ENCODE measurements at regions not wholly inside any gene's neighbourhood (a gene's known extent, or its start where the extent isn't known, plus 50 kb on each side); places are given as distances from the start of the nearest gene placed in this dataset.
"Not testable (repeated sequence)": the region's sequence is repeated elsewhere in the genome, so short reads cannot be mapped to it uniquely, and the experiment has no call there.

DNA sequence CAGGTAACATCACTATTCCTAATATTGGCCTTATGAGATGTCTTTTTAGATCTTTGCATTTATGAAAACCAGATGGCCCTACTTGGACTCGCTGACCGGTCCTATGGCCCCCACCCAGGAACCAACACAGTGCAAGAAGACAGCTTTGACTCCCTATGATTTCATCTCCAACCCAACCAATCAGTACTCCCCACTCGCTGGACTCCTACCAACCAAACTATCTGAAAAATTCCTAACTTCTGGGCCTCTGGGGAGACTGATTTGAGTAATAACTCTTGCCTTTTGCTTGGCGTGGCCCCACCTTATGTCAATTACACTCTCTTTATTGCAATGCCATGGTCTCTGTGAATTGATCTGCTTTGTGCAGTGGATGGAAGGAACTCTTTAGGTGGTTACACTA, 828.9 kb downstream of the CDH11 start:
- H3K4me3 Mint-ChIP-seq = no peak overlapping the region

DNA sequence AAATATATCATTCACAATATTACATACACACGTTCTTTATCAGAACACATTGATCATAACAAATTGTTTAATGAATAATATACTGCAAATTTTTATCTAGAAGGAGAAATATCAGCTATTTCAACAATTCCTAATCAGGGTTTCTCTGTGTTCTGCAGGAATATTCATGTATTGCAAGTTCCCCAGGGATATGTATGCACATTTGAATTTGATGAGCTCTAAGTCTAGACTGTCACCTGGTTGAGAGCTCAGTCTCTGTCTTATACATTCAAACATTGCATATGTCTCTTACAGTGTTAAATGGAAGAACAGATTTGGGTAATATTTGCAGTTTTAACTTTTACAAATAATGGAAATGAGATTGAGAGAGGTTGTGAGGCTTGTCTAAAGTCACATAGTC, 829.7 kb downstream of the CDH11 start:
- Mint-ChIP-seq H3K36me3 (no peaks in the 10 kb centered on the region), H3K4me3 (no peak overlapping the region), H3K9me3 (peaks cover 2 to 17% (median 2%) of the 10 kb centered on the region in 3 donors), H3K4me1 (no peaks in the 10 kb centered on the region), H3K27me3 (no peaks in the 10 kb centered on the region), H3K27ac (no peak overlapping the region)

More for the DNA sequence above, 828.9 kb downstream of the CDH11 start:
- H3K27ac Mint-ChIP-seq = no peak overlapping the region
- H3K36me3 Mint-ChIP-seq = no peaks in the 10 kb centered on the region
- no peaks in the 10 kb centered on the region for H3K4me1 Mint-ChIP-seq
- peaks cover 3 to 17% (median 4%) of the 10 kb centered on the region in 3 donors for H3K9me3 Mint-ChIP-seq
- no peaks in the 10 kb centered on the region for H3K27me3 Mint-ChIP-seq

DNA sequence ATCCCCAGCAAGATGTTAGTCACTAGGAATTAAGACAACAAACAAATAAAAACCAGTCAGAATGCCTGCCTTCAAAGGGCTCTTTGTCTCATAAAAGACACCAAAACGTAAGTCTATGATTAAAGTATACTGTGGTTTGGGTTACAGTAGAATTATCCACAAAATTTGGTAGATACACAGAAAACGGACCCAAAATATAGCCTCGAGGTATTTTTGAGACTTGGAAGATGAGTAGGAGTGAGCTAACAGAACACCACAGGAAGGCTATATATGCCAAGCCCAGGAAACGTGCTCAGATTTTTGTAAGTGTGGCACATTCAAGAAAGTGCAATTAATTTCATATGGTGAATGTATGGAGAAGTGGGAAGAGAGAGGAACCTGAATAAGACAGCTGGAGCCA, 831.4 kb downstream of the CDH11 start:
- no peaks in the 10 kb centered on the region for H3K36me3 Mint-ChIP-seq
- H3K27me3 Mint-ChIP-seq = no peaks in the 10 kb centered on the region
- peaks cover 0 to 13% (median 2%) of the 10 kb centered on the region in 3 donors for H3K9me3 Mint-ChIP-seq
- H3K4me3 Mint-ChIP-seq = no peak overlapping the region
- no peaks in the 10 kb centered on the region for H3K4me1 Mint-ChIP-seq
- H3K27ac Mint-ChIP-seq = no peak overlapping the region

DNA sequence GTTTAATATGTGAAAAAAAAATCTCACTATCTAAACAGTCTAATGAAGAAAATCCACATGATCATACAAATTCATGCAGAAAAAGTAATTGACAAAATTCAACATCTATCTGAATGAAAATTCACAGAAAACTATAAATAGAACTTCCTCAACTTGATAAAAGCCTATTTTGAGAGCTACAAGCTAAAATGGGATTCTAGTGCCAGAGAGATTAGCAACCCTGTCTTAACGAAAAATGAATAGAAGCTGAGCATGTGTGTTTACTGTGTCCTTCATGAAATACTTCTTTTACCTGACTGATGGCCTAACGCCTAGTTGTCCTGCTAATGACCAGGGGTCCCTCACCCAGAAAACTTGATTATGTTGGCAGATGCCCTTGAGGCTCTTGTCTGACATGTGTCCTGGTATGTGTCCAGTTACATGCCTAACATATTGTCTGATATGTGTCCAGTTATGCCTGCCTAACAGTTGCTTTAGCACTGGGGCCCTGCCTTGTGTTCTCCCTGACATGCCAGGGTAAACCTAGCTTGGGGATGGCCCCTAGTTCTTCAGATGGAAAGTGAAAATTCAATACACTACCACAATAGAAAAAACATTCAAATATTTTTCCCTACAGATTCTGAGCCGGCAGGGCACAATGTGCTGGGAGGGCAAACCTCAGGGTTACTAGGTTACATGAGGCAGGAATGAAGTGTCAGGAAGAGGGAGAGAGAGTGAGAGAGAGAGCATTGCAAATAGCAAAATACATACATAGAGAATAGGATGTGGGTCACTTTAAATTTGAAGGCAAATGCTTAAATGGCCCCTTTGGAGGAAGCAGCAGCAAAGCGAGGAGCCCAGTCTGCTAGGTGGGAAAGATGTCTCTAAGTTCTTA, 834.0 kb downstream of the CDH11 start:
- no peaks in the 10 kb centered on the region for H3K27me3 Mint-ChIP-seq
- no peaks in the 10 kb centered on the region for H3K36me3 Mint-ChIP-seq
- peaks cover 0 to 9% (median 4%) of the 10 kb centered on the region in 3 donors for H3K9me3 Mint-ChIP-seq
- no peaks in the 10 kb centered on the region for H3K4me1 Mint-ChIP-seq
- no peak overlapping the region for H3K4me3 Mint-ChIP-seq
- H3K27ac Mint-ChIP-seq = peak overlapping the region in 1 of 3 donors; percentile 76

DNA sequence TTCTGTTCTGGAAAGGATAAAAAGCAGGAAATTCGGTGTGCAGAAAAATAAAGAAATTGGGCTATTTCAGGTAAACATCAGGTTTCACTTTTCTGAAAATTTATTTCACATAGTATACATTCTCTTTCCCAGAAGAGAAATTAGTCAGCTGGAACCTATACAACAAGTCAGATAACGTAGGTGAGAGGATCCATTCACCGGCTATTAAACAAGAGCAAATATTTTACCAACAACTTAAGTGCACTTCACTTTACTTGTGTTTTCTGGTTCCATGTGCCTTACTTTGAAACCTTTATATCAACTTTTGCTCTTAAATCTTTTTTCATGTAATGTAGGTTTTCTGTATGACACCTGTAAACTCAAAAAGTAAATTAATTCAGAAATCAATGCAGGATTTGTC, 839.7 kb downstream of the CDH11 start:
- peaks cover 0 to 5% (median 4%) of the 10 kb centered on the region in 3 donors for H3K9me3 Mint-ChIP-seq
- H3K36me3 Mint-ChIP-seq = no peaks in the 10 kb centered on the region
- H3K4me1 Mint-ChIP-seq = no peaks in the 10 kb centered on the region
- no peak overlapping the region for H3K4me3 Mint-ChIP-seq
- no peaks in the 10 kb centered on the region for H3K27me3 Mint-ChIP-seq
- H3K27ac Mint-ChIP-seq = no peak overlapping the region

DNA sequence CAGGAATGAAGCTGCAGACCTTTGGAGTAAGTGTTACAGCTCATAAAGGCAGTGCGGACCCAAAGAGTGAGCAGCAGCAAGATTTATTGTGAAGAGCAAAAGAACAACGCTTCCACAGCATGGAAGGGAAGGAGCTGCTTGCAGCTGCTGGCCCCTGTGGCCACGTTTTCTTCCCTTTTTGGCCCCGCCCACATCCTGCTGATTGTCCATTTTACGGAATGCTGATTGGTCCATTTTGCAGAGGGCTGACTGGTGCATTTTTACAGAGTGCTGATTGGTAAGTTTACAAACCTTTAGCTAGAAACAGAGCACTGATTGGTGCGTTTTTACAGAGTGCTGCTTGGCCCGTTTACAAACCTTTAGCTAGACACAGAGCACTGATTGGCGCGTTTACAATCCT, 841.5 kb downstream of the CDH11 start:
- Mint-ChIP-seq H3K27me3 (no peaks in the 10 kb centered on the region), H3K4me3 (no peak overlapping the region), H3K36me3 (no peaks in the 10 kb centered on the region), H3K27ac (no peak overlapping the region), H3K4me1 (no peaks in the 10 kb centered on the region), H3K9me3 (peaks cover 0 to 9% (median 7%) of the 10 kb centered on the region in 3 donors)

DNA sequence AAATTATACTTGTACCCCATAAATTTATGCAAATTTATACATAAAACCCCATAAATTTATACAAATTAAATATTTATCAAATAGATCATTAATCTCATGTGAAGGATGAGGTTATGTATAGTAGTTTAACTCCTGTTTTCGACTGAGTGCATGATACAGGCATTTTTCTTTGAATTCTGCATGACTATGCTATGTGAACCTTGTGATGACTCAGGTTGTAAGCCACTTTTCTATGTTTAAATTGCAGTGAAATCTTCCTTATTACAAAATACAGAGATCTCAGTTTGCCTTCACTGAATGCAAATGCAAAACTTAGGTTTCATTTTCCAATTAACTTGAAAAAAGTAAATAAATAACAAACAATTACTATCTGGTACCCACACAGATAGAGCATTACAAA, 843.7 kb downstream of the CDH11 start:
- Mint-ChIP-seq H3K36me3 (no peaks in the 10 kb centered on the region), H3K4me3 (no peak overlapping the region), H3K4me1 (no peaks in the 10 kb centered on the region), H3K27me3 (no peaks in the 10 kb centered on the region), H3K9me3 (peaks cover 0 to 7% (median 7%) of the 10 kb centered on the region in 3 donors), H3K27ac (no peak overlapping the region)

DNA sequence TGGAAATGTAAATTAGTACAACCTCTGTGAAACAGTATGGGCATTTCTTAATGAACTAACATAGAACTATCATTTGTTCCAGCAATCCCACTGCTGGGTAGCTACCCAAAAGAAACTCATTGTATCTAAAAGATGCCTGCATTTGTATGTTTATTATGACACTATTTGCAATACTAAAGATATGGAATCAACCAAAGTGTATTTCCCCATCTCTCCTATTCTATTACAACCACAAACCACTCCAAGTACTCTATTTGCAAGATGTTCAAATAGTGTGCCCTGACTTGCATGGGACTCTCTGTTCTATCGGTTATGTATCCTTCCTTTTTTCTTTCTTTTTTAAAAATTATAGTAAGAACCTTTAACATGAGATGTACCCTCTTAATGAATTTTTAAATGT, 845.2 kb downstream of the CDH11 start:
- Mint-ChIP-seq H3K36me3 (no peaks in the 10 kb centered on the region), H3K27me3 (no peaks in the 10 kb centered on the region), H3K4me1 (no peaks in the 10 kb centered on the region), H3K4me3 (no peak overlapping the region), H3K27ac (no peak overlapping the region), H3K9me3 (peaks cover 0 to 14% (median 8%) of the 10 kb centered on the region in 3 donors)

DNA sequence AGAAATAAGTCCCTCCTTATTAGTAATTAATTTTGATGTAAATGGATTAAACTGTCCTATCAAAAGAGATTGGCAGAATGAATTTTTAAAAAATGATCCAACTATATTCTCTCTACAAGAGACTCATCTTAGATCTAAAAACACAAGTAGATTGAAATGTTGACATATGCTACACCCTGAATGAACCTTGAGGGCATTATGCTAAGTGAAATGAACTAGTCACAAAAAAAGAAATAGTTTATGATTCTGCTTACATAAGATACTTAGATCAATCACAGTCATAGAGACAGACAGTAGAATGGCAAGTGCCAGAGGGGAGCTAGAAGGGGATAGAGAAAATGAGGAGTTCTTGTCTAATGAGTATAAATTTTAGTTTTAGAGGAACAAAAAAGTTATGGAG, 849.8 kb downstream of the CDH11 start:
- H3K9me3 Mint-ChIP-seq = peaks cover 0 to 25% (median 12%) of the 10 kb centered on the region in 3 donors
- H3K27me3 Mint-ChIP-seq = no peaks in the 10 kb centered on the region
- no peaks in the 10 kb centered on the region for H3K4me1 Mint-ChIP-seq
- no peak overlapping the region for H3K4me3 Mint-ChIP-seq
- no peak overlapping the region for H3K27ac Mint-ChIP-seq
- no peaks in the 10 kb centered on the region for H3K36me3 Mint-ChIP-seq

DNA sequence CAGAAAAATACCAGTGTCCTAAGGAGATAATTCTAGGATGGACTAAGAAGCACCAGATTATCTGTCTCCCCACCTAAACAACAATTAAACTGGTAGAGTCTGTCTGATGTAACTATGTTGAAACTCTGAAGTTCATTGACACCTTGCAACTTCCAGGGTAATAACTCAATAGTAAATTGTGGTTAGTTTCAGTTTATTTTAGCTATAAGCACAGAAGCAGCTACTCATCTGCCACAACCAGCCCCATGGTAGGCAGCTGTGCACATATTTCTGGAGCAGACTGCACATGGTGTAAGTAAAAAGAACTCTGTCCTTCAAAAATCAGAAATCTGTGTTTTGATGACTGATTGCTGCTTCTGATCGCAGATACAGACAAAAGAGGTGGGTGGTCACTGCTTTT, 852.1 kb downstream of the CDH11 start:
- H3K4me3 Mint-ChIP-seq = no peak overlapping the region
- no peaks in the 10 kb centered on the region for H3K4me1 Mint-ChIP-seq
- no peaks in the 10 kb centered on the region for H3K36me3 Mint-ChIP-seq
- no peak overlapping the region for H3K27ac Mint-ChIP-seq
- H3K9me3 Mint-ChIP-seq = peaks cover 0 to 30% (median 9%) of the 10 kb centered on the region in 3 donors
- H3K27me3 Mint-ChIP-seq = no peaks in the 10 kb centered on the region

DNA sequence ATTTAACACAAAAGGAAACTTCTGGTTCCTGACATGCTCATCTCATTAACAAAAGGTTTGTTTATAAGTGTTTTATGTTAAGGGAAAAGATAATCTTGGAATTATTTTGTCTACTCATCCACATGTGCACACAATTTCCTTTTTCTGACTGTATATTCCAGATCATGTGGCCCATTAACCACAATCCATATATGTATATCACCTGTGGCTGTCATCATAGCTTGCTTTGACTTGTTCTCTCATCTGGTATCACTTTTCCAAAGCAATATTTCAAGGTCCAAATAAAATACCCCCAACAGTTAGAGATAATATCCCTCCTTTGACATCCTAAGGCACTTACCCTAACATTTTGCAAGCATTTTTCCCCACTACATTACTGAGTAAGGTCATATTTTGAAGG, 856.1 kb downstream of the CDH11 start:
- no peaks in the 10 kb centered on the region for H3K27me3 Mint-ChIP-seq
- no peak overlapping the region for H3K4me3 Mint-ChIP-seq
- peaks cover 2 to 29% (median 14%) of the 10 kb centered on the region in 3 donors for H3K9me3 Mint-ChIP-seq
- no peaks in the 10 kb centered on the region for H3K36me3 Mint-ChIP-seq
- H3K27ac Mint-ChIP-seq = no peak overlapping the region
- H3K4me1 Mint-ChIP-seq = no peaks in the 10 kb centered on the region

DNA sequence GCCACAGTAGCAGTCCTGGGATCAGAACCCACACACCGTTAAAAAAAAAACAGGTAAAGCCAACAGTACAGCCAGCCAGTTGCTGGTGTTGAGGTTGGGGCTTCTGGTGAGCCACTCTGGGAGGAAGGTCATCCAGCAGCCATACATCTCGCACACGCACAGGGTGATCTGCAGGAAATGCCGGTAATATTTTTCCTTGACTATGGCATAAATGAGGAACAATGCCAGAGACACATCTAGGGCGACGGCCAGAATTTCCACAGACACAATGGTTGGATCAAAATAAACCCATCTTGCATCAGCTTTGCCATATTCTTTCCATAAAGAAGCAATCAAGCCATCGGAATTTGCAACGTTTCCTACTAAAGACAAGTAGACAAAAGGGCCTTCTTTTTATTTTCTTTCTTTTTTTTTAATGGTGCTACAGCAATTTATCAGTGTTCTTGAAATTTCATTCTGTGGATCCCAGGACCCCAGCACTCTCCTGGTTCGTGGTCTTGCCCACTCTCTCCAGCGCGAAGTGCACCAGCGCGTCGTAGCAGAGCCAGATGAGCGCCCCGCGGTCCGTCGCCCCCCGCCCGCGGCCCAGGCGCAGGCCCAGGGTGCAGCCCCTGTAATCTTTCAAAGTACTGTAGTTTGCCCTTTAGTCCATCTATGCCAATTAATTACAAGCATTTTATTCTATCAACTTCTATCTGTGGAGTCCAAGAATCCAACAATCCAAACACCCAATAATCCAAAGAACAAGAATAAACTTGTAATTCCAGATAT, 861.0 kb downstream of the CDH11 start:
- H3K9me3 Mint-ChIP-seq = peaks cover 2 to 27% (median 8%) of the 10 kb centered on the region in 3 donors
- H3K27me3 Mint-ChIP-seq, H3K4me3 Mint-ChIP-seq, H3K4me1 Mint-ChIP-seq, H3K36me3 Mint-ChIP-seq, H3K27ac Mint-ChIP-seq: not testable (repeated sequence)

DNA sequence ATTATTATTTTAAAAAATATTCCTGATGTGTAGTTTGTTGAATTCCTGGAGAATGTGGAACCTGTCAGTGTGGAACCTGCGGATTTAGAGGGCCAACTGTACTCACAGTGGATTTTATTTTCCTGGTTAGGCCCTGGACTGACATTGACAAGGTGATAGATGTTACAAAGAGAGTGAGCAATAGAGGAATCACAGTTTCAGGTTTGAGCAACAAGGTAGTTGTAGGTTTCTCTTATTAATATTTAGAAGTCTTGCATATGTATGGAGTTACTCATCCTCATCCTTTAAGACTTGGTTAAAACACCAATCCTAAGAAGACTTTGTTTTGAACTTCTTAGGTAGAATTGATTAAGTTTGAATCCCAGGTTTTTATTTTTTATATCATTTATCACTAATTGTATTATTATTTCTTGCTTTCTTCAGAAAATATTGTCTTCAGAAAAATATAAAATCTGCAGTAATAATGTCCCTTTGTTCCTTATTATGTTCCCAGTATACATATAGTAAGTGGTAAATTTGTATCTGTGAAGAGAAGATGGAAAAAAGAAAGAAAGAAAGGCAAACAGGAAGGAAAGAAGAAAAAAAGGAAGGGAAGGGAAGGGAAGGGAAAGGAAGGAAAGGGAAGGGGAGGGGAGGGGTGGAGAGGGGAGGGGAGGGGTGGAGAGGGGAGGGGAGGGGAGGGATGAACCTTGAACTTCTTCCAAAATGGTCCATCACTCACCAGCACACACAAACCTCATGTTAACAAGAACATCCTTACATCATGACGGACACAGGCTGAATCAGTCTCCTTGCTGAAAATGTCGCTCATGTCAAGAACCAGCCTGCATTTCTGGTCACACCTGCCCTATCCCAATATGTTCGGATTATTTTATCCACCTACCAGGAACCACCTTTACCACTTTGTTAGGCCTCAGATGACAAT, 867.2 kb downstream of the CDH11 start:
- H3K27me3 Mint-ChIP-seq = no peaks in the 10 kb centered on the region
- H3K4me1 Mint-ChIP-seq = no peaks in the 10 kb centered on the region
- H3K9me3 Mint-ChIP-seq = peaks cover 0 to 22% (median 7%) of the 10 kb centered on the region in 3 donors
- H3K4me3 Mint-ChIP-seq = no peak overlapping the region
- no peaks in the 10 kb centered on the region for H3K36me3 Mint-ChIP-seq
- H3K27ac Mint-ChIP-seq = no peak overlapping the region

DNA sequence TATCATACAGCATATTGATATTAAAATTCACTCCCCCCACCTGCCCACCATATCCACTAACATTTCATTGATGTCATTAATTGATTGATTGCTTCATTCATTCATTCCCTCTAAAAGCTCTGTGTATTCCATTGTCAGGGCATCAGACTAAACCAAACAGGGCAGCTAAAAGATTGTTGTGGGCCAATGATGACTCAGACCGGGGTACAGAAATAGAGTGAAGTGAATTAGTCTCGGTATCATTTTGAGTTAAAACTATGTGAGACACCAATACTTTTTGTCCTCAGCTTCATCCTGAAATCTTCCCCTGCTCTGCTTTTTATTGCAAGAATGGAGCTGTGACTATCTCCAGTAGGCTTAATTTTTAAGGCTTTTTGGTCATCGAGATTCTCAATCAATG, 868.3 kb downstream of the CDH11 start:
- Mint-ChIP-seq H3K36me3 (no peaks in the 10 kb centered on the region), H3K27me3 (no peaks in the 10 kb centered on the region), H3K27ac (no peak overlapping the region), H3K9me3 (peaks cover 0 to 15% (median 8%) of the 10 kb centered on the region in 3 donors), H3K4me3 (no peak overlapping the region), H3K4me1 (no peaks in the 10 kb centered on the region)

DNA sequence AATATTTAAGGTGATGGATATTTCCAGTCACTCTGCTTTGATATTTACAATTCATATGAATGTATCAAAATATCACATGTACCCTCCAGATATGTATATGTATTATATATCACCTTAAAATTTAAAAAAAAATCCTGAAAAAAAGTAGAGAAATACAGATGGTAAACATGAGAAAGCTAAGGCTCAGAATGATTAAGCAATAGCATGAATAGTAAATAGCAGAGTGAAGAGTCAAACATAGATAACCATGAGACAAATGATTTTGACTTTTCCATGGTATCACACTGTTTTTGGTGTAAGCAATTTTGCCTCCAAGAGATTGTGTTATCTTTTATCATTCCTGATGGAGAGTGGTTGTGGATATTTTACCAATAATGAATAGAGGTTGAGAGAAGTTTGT, 868.8 kb downstream of the CDH11 start:
- Mint-ChIP-seq H3K36me3 (no peaks in the 10 kb centered on the region), H3K4me1 (no peaks in the 10 kb centered on the region), H3K27ac (no peak overlapping the region), H3K27me3 (no peaks in the 10 kb centered on the region), H3K4me3 (no peak overlapping the region), H3K9me3 (peaks cover 0 to 15% (median 8%) of the 10 kb centered on the region in 3 donors)
